ENCODE measurements at regions not wholly inside any gene's neighbourhood (a gene's known extent, or its start where the extent isn't known, plus 50 kb on each side); places are given as distances from the start of the nearest gene placed in this dataset.

GRCh38 chr3:187996609-187997008 is 157.3 kb upstream of the LPP start:
- H3K14ac ChIP-seq (ENCODE audit: insufficient read depth, low read length), result no peak overlapping the region
- H2BK20ac ChIP-seq (ENCODE audit: low read depth, low read length, poor library complexity, severe bottlenecking), result no peak overlapping the region
- H3K27me3 ChIP-seq (ENCODE audit: insufficient read depth, low read length), result no peaks in the 10 kb centered on the region
- Mint-ChIP-seq H3K4me1 (peaks cover 12 to 20% of the 10 kb centered on the region in 2 experiments), H3K36me3 (ENCODE audit: insufficient read depth in 1 of 3, low read depth in 3 of 3) (peaks cover 0 to 7% (median 2%) of the 10 kb centered on the region in 3 experiments; a peak in 3 of 7 replicates), H3K27ac (no peak overlapping the region), H3K9me3 (no peaks in the 10 kb centered on the region; a peak in 1 of 5 replicates), H3K4me3 (no peak overlapping the region), H3K27me3 (ENCODE audit: low read depth) (no peaks in the 10 kb centered on the region)
- no peak overlapping the region for H3K27ac ChIP-seq (ENCODE audit: insufficient read length, low read depth, low read length)
- no peak overlapping the region for H2AK5ac ChIP-seq (ENCODE audit: insufficient read length, low read length)
- no peaks in the 10 kb centered on the region for H3K79me1 ChIP-seq (ENCODE audit: insufficient read depth, low read depth, low read length, poor library complexity, severe bottlenecking)
- H3K4me2 ChIP-seq (ENCODE audit: insufficient read depth, insufficient read length, low read length), result no peak overlapping the region
- H4K8ac ChIP-seq (replicated peaks; ENCODE audit: insufficient read length, low read depth, low read length), result no peak overlapping the region
- no peak overlapping the region for H3K9ac ChIP-seq (ENCODE audit: extremely low read depth, insufficient read length, low read length)
- no peak overlapping the region for H3K18ac ChIP-seq (ENCODE audit: insufficient read length, low read depth, low read length)
- no peaks in the 10 kb centered on the region for H4K20me1 ChIP-seq (ENCODE audit: control insufficient read depth, insufficient read depth, insufficient read length)
- H2BK5ac ChIP-seq (ENCODE audit: insufficient read length, low read length), result no peak overlapping the region
- TF ChIP-seq, protein P1, sequence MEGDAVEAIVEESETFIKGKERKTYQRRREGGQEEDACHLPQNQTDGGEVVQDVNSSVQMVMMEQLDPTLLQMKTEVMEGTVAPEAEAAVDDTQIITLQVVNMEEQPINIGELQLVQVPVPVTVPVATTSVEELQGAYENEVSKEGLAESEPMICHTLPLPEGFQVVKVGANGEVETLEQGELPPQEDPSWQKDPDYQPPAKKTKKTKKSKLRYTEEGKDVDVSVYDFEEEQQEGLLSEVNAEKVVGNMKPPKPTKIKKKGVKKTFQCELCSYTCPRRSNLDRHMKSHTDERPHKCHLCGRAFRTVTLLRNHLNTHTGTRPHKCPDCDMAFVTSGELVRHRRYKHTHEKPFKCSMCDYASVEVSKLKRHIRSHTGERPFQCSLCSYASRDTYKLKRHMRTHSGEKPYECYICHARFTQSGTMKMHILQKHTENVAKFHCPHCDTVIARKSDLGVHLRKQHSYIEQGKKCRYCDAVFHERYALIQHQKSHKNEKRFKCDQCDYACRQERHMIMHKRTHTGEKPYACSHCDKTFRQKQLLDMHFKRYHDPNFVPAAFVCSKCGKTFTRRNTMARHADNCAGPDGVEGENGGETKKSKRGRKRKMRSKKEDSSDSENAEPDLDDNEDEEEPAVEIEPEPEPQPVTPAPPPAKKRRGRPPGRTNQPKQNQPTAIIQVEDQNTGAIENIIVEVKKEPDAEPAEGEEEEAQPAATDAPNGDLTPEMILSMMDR (conservative IDR thresholded peaks at IDR 0.05), result no peak
- H2BK15ac ChIP-seq (ENCODE audit: low read depth, low read length), result no peak overlapping the region
- H3T11ph ChIP-seq (ENCODE audit: low read length), result no peak overlapping the region
- WGBS (ENCODE audit: extremely low coverage, insufficient read length, low lambda C conversion rate), result no CpG with 5 or more reads among the region's 2 CpGs
- no peak overlapping the region for H4K91ac ChIP-seq (ENCODE audit: insufficient read length, low read depth, low read length)
- no peaks in the 10 kb centered on the region for H3K9me3 ChIP-seq (ENCODE audit: control insufficient read depth, low read depth, low read length)
- H2BK120ac ChIP-seq (ENCODE audit: low read depth, low read length, poor library complexity, severe bottlenecking), result no peak overlapping the region
- H3K56ac ChIP-seq (ENCODE audit: insufficient read length, low read depth, low read length), result no peak overlapping the region
- H4K5ac ChIP-seq (ENCODE audit: insufficient read length, low read depth, low read length), result no peak overlapping the region
- no peak overlapping the region for H2AFZ ChIP-seq (ENCODE audit: low read length)
- no peaks in the 10 kb centered on the region; the same call in none of the 2 replicates for H3K4me1 ChIP-seq (ENCODE audit: insufficient read depth, low read length)
- no peak overlapping the region for H3K4ac ChIP-seq (ENCODE audit: low read depth, low read length)
- H3K79me2 ChIP-seq (ENCODE audit: insufficient read depth, low read length), result no peaks in the 10 kb centered on the region
- no peak overlapping the region for H3K23ac ChIP-seq (ENCODE audit: insufficient read length, low read depth, low read length)
- H3K23me2 ChIP-seq (ENCODE audit: insufficient read length, low read depth, low read length, poor library complexity, severe bottlenecking), result no peaks in the 10 kb centered on the region
- no peak overlapping the region for H2BK12ac ChIP-seq (ENCODE audit: insufficient read length, low read depth, low read length)
- DNase-seq, result no peak

All from H9 (cell line).